Mesenchymal stem cell (in vitro differentiated cells and primary cell): ENCODE measurements at regions not wholly inside any gene's neighbourhood (a gene's known extent, or its start where the extent isn't known, plus 50 kb on each side); places are given as distances from the start of the nearest gene placed in this dataset.

Experiments used
- DNase-seq: peaks from one replicate; pipeline ENCODE4 v3.0.0-alpha.2; 2013
- H2AFZ ChIP-seq: one replicate; pipeline ENCODE4 v1.6.1; 2013; ENCODE audit warnings: low read depth, mild to moderate bottlenecking, control low read depth, inconsistent platforms, low read length, moderate library complexity
- H2AK5ac ChIP-seq: 2 replicates; pipeline ENCODE4 v1.6.1; 2013; ENCODE audit warnings: low read length, moderate library complexity, mild to moderate bottlenecking, inconsistent platforms; ENCODE audit not compliant: severe bottlenecking
- H2BK120ac ChIP-seq: one replicate; pipeline ENCODE4 v1.6.1; 2013; ENCODE audit warnings: low read depth, mild to moderate bottlenecking, inconsistent platforms, low read length, moderate library complexity
- H2BK12ac ChIP-seq, 2 experiments: one replicate each; pipeline ENCODE4 v1.6.1; 2013; ENCODE audit warnings: inconsistent platforms in 2 of 2, low read length in 2 of 2, mild to moderate bottlenecking in 2 of 2, moderate library complexity in 2 of 2, control low read depth in 1 of 2
- H2BK15ac ChIP-seq: one replicate; pipeline ENCODE4 v1.6.1; 2013; ENCODE audit warnings: mild to moderate bottlenecking, low read depth, inconsistent platforms; ENCODE audit not compliant: poor library complexity, severe bottlenecking
- H2BK5ac ChIP-seq: 2 replicates; pipeline ENCODE4 v1.6.1; 2013; ENCODE audit warnings: low read depth, mild to moderate bottlenecking, low read length, control low read depth, inconsistent platforms; ENCODE audit not compliant: poor library complexity, severe bottlenecking
- H3K14ac ChIP-seq, 2 experiments: one replicate each; pipeline ENCODE4 v1.6.1; 2013; ENCODE audit warnings: inconsistent platforms in 2 of 2, low read length in 2 of 2, control low read depth in 1 of 2, mild to moderate bottlenecking in 1 of 2, moderate library complexity in 1 of 2
- H3K18ac ChIP-seq, 2 experiments: one replicate each; pipeline ENCODE4 v1.6.1; 2013; ENCODE audit warnings: inconsistent platforms in 2 of 2, low read length in 2 of 2, control low read depth in 1 of 2, low read depth in 1 of 2, mild to moderate bottlenecking in 1 of 2
- H3K23ac ChIP-seq, 2 experiments: one replicate each; pipeline ENCODE4 v1.6.1; 2013; ENCODE audit warnings: inconsistent platforms in 2 of 2, low read length in 2 of 2, mild to moderate bottlenecking in 2 of 2, moderate library complexity in 2 of 2, control low read depth in 1 of 2
- H3K27ac ChIP-seq: 2 replicates; pipeline ENCODE4 v1.5.1; 2013; ENCODE audit warnings: mild to moderate bottlenecking, moderate library complexity, low read length, control low read depth, inconsistent platforms; ENCODE audit not compliant: poor library complexity, severe bottlenecking
- H3K27me3 ChIP-seq, 2 experiments: 2 replicates each; pipeline versions ENCODE4 v1.6.1 to v1.7.0; 2013; ENCODE audit warnings: low read length in 2 of 2, mild to moderate bottlenecking in 2 of 2, moderate library complexity in 2 of 2, control low read depth in 1 of 2, inconsistent platforms in 1 of 2; ENCODE audit not compliant: control insufficient read depth in 1 of 2, insufficient read depth in 1 of 2
- H3K36me3 ChIP-seq, 2 experiments: 2 replicates each; pipeline versions ENCODE4 v1.6.1 to v1.7.0; 2013; ENCODE audit warnings: low read length in 2 of 2, control low read depth in 1 of 2, inconsistent platforms in 1 of 2, low read depth in 1 of 2, mild to moderate bottlenecking in 1 of 2; ENCODE audit not compliant: insufficient read depth in 2 of 2, control insufficient read depth in 1 of 2
- H3K4ac ChIP-seq, 2 experiments: one replicate each; pipeline ENCODE4 v1.6.1; 2013; ENCODE audit warnings: inconsistent platforms in 2 of 2, low read length in 2 of 2, mild to moderate bottlenecking in 2 of 2, moderate library complexity in 2 of 2, control low read depth in 1 of 2, low read depth in 1 of 2
- H3K4me1 ChIP-seq: 2 replicates; pipeline ENCODE4 v1.6.1; 2013; ENCODE audit warnings: low read depth, low read length, control low read depth; ENCODE audit not compliant: control insufficient read depth, insufficient read depth
- H3K4me2 ChIP-seq: 2 replicates; pipeline ENCODE4 v1.6.1; 2013; ENCODE audit warnings: low read length, mild to moderate bottlenecking, inconsistent platforms; ENCODE audit not compliant: poor library complexity, severe bottlenecking
- H3K4me3 ChIP-seq, 2 experiments: 2 replicates each; pipeline versions ENCODE4 v1.5.1 to v1.7.0; 2013; ENCODE audit warnings: low read length in 2 of 2, mild to moderate bottlenecking in 2 of 2, control low read depth in 1 of 2, low read depth in 1 of 2; ENCODE audit not compliant: insufficient read depth in 1 of 2
- H3K79me1 ChIP-seq: replicated peaks from 2 replicates; pipeline ENCODE4 v1.6.1; 2013; ENCODE audit warnings: mild to moderate bottlenecking, control low read depth, low read length, inconsistent platforms; ENCODE audit not compliant: poor library complexity, severe bottlenecking
- H3K9ac ChIP-seq: 2 replicates; pipeline ENCODE4 v1.7.0; 2013; ENCODE audit warnings: mild to moderate bottlenecking, low read length, moderate library complexity
- H3K9me3 ChIP-seq: 2 replicates; pipeline ENCODE4 v1.7.0; 2013; ENCODE audit warnings: mild to moderate bottlenecking, low read length; ENCODE audit not compliant: control insufficient read depth
- H4K8ac ChIP-seq: one replicate; pipeline ENCODE4 v1.6.1; 2013; ENCODE audit warnings: inconsistent platforms, mild to moderate bottlenecking, low read length, moderate library complexity
- H4K91ac ChIP-seq: one replicate; pipeline ENCODE4 v1.6.1; 2013; ENCODE audit warnings: mild to moderate bottlenecking, low read length, inconsistent platforms
- WGBS: methylation state at CpG from one replicate; pipeline ENCODE4 v1.1.7; 2013; ENCODE audit warnings: mixed read lengths; 5-methylcytosine and 5-hydroxymethylcytosine counted together

GRCh38 chr7:91375378-91375777, 111.1 kb downstream of the FZD1 start:
- 86% methylated on average over 1 of the region's 2 CpGs for WGBS
- no peak overlapping the region for H3K4me2 ChIP-seq
- no peak overlapping the region for H2BK12ac ChIP-seq
- no peak overlapping the region for H3K4me3 ChIP-seq
- H3K4me1 ChIP-seq, result peaks cover 3% of the 10 kb centered on the region
- no peak overlapping the region for H3K4ac ChIP-seq
- H3K23ac ChIP-seq, result no peak overlapping the region
- no peak overlapping the region for H2AK5ac ChIP-seq
- H3K14ac ChIP-seq, result no peak overlapping the region
- no peak for DNase-seq
- no peak overlapping the region for H2AFZ ChIP-seq
- no peak overlapping the region for H3K27ac ChIP-seq
- no peak overlapping the region for H4K8ac ChIP-seq
- H2BK5ac ChIP-seq, result no peak overlapping the region
- no peak overlapping the region for H4K91ac ChIP-seq
- no peak overlapping the region for H3K9ac ChIP-seq
- H3K27me3 ChIP-seq, result no peaks in the 10 kb centered on the region
- no peaks in the 10 kb centered on the region for H3K9me3 ChIP-seq
- no peak overlapping the region for H2BK15ac ChIP-seq
- no peak overlapping the region for H2BK120ac ChIP-seq
- H3K36me3 ChIP-seq, result no peaks in the 10 kb centered on the region
- H3K18ac ChIP-seq, result no peak overlapping the region
- H3K79me1 ChIP-seq, result no peaks in the 10 kb centered on the region

DNA sequence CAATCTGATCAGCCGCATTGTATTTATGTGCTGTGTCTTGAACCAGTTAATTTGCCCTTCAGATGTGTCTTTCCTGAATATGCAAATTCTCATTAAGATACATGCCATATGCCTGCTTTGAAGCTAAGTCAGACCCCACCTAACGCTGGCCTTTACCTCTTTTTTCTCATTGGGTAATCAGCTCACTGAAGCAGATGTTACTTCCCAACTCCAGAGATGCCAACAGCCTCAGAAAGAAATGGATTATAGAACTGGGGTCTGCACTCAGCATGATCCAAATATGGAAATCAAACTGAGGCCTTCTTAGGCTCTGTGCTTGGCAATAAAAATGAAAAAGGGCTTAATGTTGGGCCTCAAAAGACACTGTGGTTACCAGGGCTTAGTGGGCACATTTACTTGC, 113.9 kb downstream of the FZD1 start:
- peaks cover 3% of the 10 kb centered on the region for H3K4me1 ChIP-seq
- no peak overlapping the region for H2BK5ac ChIP-seq
- no peak overlapping the region for H3K23ac ChIP-seq
- H2BK12ac ChIP-seq, result no peak overlapping the region
- no peak overlapping the region for H3K27ac ChIP-seq
- no peak overlapping the region for H3K9ac ChIP-seq
- no peak overlapping the region for H2BK15ac ChIP-seq
- H3K36me3 ChIP-seq, result no peaks in the 10 kb centered on the region
- H3K4ac ChIP-seq, result no peak overlapping the region
- no peak overlapping the region for H3K4me3 ChIP-seq
- H4K91ac ChIP-seq, result no peak overlapping the region
- no peak overlapping the region for H2AK5ac ChIP-seq
- H3K4me2 ChIP-seq, result no peak overlapping the region
- no peak overlapping the region for H2AFZ ChIP-seq
- H3K14ac ChIP-seq, result no peak overlapping the region
- H3K18ac ChIP-seq, result no peak overlapping the region
- no peak for DNase-seq
- H3K27me3 ChIP-seq, result no peaks in the 10 kb centered on the region
- no peaks in the 10 kb centered on the region for H3K79me1 ChIP-seq
- no peak overlapping the region for H4K8ac ChIP-seq
- no peak overlapping the region for H2BK120ac ChIP-seq
- no peaks in the 10 kb centered on the region for H3K9me3 ChIP-seq
- WGBS, result 81% methylated on average over 2 of the region's 2 CpGs

DNA sequence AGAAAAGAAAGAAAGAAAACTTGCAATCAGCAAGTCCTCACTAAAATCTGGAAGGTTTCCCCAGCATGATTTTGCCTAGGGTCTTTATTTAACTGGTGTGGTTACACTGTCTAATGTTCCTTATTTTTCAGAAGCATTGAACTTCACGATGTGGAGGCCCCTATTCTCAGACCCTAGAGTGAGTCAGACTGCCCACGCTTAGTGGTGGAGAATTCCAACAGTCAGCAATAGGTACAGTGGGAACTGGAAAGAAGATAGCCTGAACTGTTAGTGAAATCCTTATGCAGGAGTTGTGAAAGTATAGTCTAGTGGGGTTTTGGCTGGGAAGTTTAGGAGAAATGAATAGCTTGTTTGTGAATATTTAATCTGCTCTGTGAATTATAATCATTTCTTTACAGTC, 115.0 kb downstream of the FZD1 start:
- Histone ChIP-seq H2BK5ac (no peak overlapping the region), H3K23ac (no peak overlapping the region), H4K8ac (no peak overlapping the region), H3K4me2 (no peak overlapping the region), H3K9me3 (no peaks in the 10 kb centered on the region), H2AK5ac (no peak overlapping the region), H2BK120ac (no peak overlapping the region), H2BK15ac (no peak overlapping the region), H2BK12ac (no peak overlapping the region), H3K36me3 (no peaks in the 10 kb centered on the region), H2AFZ (no peak overlapping the region), H3K27me3 (no peaks in the 10 kb centered on the region), H3K18ac (no peak overlapping the region), H4K91ac (no peak overlapping the region), H3K79me1 (no peaks in the 10 kb centered on the region), H3K9ac (no peak overlapping the region), H3K4me1 (peaks cover 6% of the 10 kb centered on the region), H3K4me3 (no peak overlapping the region), H3K4ac (no peak overlapping the region), H3K14ac (no peak overlapping the region), H3K27ac (no peak overlapping the region)
- DNase-seq, result no peak
- 62% methylated on average over 2 of the region's 2 CpGs for WGBS

- WGBS, result no CpG with 5 or more reads among the region's 2 CpGs
- Histone ChIP-seq H2BK120ac (no peak overlapping the region), H2BK5ac (no peak overlapping the region), H2AFZ (no peak overlapping the region), H3K27ac (no peak overlapping the region), H3K4me3 (no peak overlapping the region), H4K8ac (no peak overlapping the region), H3K9me3 (no peaks in the 10 kb centered on the region), H3K79me1 (no peaks in the 10 kb centered on the region), H3K23ac (no peak overlapping the region), H2BK15ac (no peak overlapping the region), H3K27me3 (no peaks in the 10 kb centered on the region), H4K91ac (no peak overlapping the region), H3K14ac (no peak overlapping the region), H3K9ac (no peak overlapping the region), H3K4ac (no peak overlapping the region), H3K4me1 (peaks cover 4% of the 10 kb centered on the region), H3K36me3 (no peaks in the 10 kb centered on the region), H3K4me2 (no peak overlapping the region), H3K18ac (no peak overlapping the region), H2BK12ac (no peak overlapping the region), H2AK5ac (no peak overlapping the region)
- DNase-seq, result no peak
These were observed 115.8 kb downstream of the FZD1 start for GRCh38 chr7:91379991-91380390.
